ENCODE measurements at regions not wholly inside any gene's neighbourhood (a gene's known extent, or its start where the extent isn't known, plus 50 kb on each side); places are given as distances from the start of the nearest gene placed in this dataset.

DNA sequence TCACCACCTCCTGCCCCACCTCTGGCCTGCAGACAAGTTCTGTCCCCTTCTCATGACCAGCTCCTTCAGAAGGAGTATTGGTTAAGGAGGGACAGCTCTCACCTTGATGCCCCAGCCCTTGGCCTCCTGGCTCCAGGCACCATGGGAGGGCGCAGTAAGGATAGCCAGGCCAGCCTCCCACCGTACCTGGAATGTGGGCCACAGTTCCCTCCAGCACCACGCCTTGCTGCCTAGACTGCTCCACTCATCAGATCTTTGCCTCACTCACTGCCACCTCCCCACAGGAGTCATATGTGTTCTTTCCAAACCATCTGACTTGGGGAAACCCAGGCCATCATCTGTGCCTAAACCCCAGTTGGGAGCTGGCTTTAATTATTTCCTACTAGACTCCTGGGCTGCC is 97.0 kb downstream of the CCDC185 start:
- TF ChIP-seq, protein P1, sequence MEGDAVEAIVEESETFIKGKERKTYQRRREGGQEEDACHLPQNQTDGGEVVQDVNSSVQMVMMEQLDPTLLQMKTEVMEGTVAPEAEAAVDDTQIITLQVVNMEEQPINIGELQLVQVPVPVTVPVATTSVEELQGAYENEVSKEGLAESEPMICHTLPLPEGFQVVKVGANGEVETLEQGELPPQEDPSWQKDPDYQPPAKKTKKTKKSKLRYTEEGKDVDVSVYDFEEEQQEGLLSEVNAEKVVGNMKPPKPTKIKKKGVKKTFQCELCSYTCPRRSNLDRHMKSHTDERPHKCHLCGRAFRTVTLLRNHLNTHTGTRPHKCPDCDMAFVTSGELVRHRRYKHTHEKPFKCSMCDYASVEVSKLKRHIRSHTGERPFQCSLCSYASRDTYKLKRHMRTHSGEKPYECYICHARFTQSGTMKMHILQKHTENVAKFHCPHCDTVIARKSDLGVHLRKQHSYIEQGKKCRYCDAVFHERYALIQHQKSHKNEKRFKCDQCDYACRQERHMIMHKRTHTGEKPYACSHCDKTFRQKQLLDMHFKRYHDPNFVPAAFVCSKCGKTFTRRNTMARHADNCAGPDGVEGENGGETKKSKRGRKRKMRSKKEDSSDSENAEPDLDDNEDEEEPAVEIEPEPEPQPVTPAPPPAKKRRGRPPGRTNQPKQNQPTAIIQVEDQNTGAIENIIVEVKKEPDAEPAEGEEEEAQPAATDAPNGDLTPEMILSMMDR (IDR thresholded peaks at IDR 0.05; ENCODE audit: poor library complexity): no peak
- TF ChIP-seq EZH2 (IDR thresholded peaks at IDR 0.05; ENCODE audit: borderline replicate concordance): no peak
- no peak for TF ChIP-seq EZH2phosphoT487 (IDR thresholded peaks at IDR 0.05; ENCODE audit: low read depth, severe bottlenecking, unreplicated experiment)
